ENCODE measurements at regions not wholly inside any gene's neighbourhood (a gene's known extent, or its start where the extent isn't known, plus 50 kb on each side); places are given as distances from the start of the nearest gene placed in this dataset.
A peak's percentile ranks its signal among the peaks of the same experiment; 100 is the strongest.

- DNase-seq (ENCODE audit: low read depth in 1 of 2, low spot score in 1 of 2) = no peak
- TF ChIP-seq JUND (IDR thresholded peaks at IDR 0.05; ENCODE audit: low read depth) = no peak
- in situ Hi-C loops (cut with HindIII; ENCODE audit: low pct_unique_long_range_greater_than_20kb, low sequenced_read_pairs) = no loop called here
These were observed 212.7 kb upstream of the SALL3 start for GRCh38 chr18:78766651-78767533.

- TF ChIP-seq JUND (IDR thresholded peaks at IDR 0.05; ENCODE audit: low read depth) = no peak
- DNase-seq (ENCODE audit: low read depth in 1 of 2, low spot score in 1 of 2) = no peak
- in situ Hi-C loops (cut with HindIII; ENCODE audit: low pct_unique_long_range_greater_than_20kb, low sequenced_read_pairs) = no loop called here
These were observed 212.0 kb upstream of the SALL3 start for GRCh38 chr18:78767648-78768071.

GRCh38 chr18:78768221-78768620 lies 211.4 kb upstream of the SALL3 start:
- in situ Hi-C loops (cut with HindIII; ENCODE audit: low pct_unique_long_range_greater_than_20kb, low sequenced_read_pairs) = no loop called here
- no peak for TF ChIP-seq JUND (IDR thresholded peaks at IDR 0.05; ENCODE audit: low read depth)
- no peak for DNase-seq (ENCODE audit: low read depth in 1 of 2, low spot score in 1 of 2)

- TF ChIP-seq JUND (IDR thresholded peaks at IDR 0.05; ENCODE audit: low read depth) = no peak
- in situ Hi-C loops (cut with HindIII; ENCODE audit: low pct_unique_long_range_greater_than_20kb, low sequenced_read_pairs) = no loop called here
- no peak for DNase-seq (ENCODE audit: low read depth in 1 of 2, low spot score in 1 of 2)
These were observed 210.7 kb upstream of the SALL3 start for GRCh38 chr18:78768656-78769501.

DNA sequence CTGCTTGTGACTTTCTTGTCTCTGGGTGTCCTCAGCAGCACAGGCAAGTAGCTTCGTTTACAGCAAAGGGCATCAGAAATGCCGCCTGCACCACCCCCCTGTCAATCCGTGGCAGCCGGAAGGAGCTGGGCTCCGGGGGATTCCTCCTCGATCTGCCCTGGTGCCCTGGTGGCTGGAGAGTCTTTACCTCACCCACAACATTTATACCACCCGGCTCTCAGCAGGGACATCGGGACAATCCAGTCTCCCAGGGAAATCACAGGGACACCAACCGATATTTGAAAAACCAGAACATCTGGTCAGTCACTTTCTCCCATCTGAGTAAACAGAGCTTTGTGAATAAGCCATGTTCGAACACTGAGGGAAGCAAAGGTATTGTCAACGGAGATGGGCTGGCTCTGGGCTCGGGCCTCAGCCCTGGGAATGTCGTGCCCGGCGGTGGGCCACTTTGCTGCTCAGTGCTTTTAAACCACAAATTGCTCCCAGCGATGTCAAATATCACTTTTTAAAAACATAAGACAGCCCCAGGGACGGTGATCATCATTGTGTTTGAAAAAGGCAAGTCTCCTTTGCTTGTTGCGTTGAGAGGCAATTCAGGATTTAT lies 210.0 kb upstream of the SALL3 start:
- TF ChIP-seq JUND (IDR thresholded peaks at IDR 0.05; ENCODE audit: low read depth) = no peak
- in situ Hi-C loops (cut with HindIII; ENCODE audit: low pct_unique_long_range_greater_than_20kb, low sequenced_read_pairs) = no loop called here
- DNase-seq (ENCODE audit: low read depth in 1 of 2, low spot score in 1 of 2) = peak in 1 of 2 experiments; percentile 9

DNA sequence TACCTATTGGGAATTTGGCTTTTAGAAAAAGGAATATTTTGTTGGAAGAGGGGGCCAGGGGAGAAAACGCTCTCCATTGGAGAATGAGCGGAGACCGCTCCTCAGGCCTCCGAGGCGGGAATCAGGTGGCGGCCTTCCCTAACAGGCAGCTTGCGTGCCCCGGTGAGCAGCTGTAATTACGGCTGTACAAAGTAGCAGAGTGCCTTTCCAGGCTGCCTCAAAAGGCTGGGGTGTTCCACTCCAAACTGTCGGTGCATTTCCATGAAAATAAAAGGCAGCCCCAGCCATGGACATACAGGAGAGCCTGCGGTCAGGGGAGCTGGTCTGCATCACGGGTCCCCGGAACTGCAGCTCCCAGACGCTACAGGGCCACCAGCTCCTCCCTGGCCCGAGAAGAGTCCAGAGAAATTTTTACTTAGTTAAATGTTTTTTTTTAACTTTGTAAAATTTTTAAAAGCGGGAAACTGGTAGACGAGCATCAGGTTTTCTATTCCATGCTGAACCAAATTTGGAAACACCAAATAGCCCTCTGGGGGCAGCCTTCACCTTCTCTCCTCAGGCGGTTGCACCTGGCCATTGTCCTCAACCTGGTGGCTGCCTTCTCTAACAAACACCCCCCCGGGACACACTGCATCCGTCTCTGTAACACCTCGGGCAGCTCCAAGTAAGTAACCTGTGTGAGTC lies 209.3 kb upstream of the SALL3 start:
- DNase-seq (ENCODE audit: low read depth in 1 of 2, low spot score in 1 of 2) = no peak
- in situ Hi-C loops (cut with HindIII; ENCODE audit: low pct_unique_long_range_greater_than_20kb, low sequenced_read_pairs) = no loop called here
- no peak for TF ChIP-seq JUND (IDR thresholded peaks at IDR 0.05; ENCODE audit: low read depth)

DNA sequence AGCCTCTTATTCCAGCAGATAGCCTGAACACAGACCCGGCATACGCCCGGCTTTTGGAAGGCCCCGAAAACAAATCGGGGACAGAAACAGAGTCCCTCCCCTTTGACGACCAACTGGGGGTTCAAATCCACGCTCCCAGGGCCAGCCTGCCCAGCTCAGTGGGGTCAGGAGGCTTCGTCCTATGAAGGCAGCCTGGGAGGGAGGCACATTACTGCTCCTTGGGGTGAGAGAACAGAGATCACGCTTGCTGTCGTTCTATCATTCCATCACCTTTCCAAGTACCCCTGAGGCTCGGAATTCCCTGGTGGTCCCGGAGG lies 208.8 kb upstream of the SALL3 start:
- DNase-seq (ENCODE audit: low read depth in 1 of 2, low spot score in 1 of 2) = no peak
- in situ Hi-C loops (cut with HindIII; ENCODE audit: low pct_unique_long_range_greater_than_20kb, low sequenced_read_pairs) = no loop called here
- no peak for TF ChIP-seq JUND (IDR thresholded peaks at IDR 0.05; ENCODE audit: low read depth)

- no peak for DNase-seq (ENCODE audit: low read depth in 1 of 2, low spot score in 1 of 2)
- in situ Hi-C loops (cut with HindIII; ENCODE audit: low pct_unique_long_range_greater_than_20kb, low sequenced_read_pairs) = no loop called here
- TF ChIP-seq JUND (IDR thresholded peaks at IDR 0.05; ENCODE audit: low read depth) = no peak
These were observed 207.9 kb upstream of the SALL3 start for GRCh38 chr18:78771496-78772359.

DNA sequence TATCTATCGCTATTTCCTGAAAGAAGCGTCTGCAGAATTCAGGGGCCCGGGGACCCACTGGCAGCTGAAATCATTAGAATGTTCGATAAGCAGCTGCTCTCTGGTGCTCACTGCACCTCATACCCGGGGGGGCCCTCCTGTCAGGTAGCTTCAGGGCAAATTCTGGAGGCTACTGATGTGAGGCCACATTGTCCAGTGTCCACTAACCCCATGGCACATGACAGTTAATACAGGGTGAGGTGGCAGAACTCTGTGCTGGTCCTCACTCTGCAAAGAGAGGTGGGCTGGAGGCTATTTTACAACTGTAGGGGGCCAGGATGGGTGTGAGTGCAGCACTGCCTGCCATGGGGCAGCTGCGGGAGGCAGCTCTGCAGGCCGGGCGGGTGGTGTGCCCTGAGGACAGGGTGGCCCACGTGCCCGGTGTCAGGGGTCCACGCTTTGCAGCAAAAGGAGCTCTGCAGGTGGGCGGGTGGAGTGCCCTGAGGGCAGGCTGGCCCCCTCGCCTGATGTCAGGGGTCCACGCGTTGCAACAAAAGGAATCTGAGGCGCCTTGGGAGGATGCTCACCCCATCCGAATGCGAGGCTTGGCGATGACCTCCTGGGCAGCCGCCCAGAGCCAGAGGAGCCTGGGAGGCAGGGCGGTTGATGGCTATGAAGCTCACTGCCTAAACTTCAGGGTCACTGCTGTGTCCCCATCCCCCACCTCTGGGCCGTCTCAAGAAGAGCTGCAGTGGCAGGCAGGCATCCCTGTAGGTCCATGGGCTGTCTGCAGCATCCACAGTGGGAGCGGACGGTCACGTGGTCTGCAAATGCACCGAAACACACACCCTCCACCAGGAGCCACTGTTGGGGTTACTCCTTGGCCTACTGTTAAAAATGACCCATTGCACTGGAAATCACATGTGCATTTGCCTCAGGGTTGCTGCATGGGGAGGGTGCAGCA lies 207.0 kb upstream of the SALL3 start:
- no peak for DNase-seq (ENCODE audit: low read depth in 1 of 2, low spot score in 1 of 2)
- no peak for TF ChIP-seq JUND (IDR thresholded peaks at IDR 0.05; ENCODE audit: low read depth)
- in situ Hi-C loops (cut with HindIII; ENCODE audit: low pct_unique_long_range_greater_than_20kb, low sequenced_read_pairs) = no loop called here

GRCh38 chr18:78773303-78773755 lies 206.3 kb upstream of the SALL3 start:
- no peak for TF ChIP-seq JUND (IDR thresholded peaks at IDR 0.05; ENCODE audit: low read depth)
- in situ Hi-C loops (cut with HindIII; ENCODE audit: low pct_unique_long_range_greater_than_20kb, low sequenced_read_pairs) = no loop called here
- no peak for DNase-seq (ENCODE audit: low read depth in 1 of 2, low spot score in 1 of 2)

- TF ChIP-seq JUND (IDR thresholded peaks at IDR 0.05; ENCODE audit: low read depth) = no peak
These were observed 205.8 kb upstream of the SALL3 start for GRCh38 chr18:78773819-78774218.

More at GRCh38 chr18:78773819-78774218, 205.8 kb upstream of the SALL3 start:
- no peak for DNase-seq (ENCODE audit: low read depth in 1 of 2, low spot score in 1 of 2)
- in situ Hi-C loops (cut with HindIII; ENCODE audit: low pct_unique_long_range_greater_than_20kb, low sequenced_read_pairs) = no loop called here

All from T47D (cell line).